ENCODE measurements at regions not wholly inside any gene's neighbourhood (a gene's known extent, or its start where the extent isn't known, plus 50 kb on each side); places are given as distances from the start of the nearest gene placed in this dataset.

DNA sequence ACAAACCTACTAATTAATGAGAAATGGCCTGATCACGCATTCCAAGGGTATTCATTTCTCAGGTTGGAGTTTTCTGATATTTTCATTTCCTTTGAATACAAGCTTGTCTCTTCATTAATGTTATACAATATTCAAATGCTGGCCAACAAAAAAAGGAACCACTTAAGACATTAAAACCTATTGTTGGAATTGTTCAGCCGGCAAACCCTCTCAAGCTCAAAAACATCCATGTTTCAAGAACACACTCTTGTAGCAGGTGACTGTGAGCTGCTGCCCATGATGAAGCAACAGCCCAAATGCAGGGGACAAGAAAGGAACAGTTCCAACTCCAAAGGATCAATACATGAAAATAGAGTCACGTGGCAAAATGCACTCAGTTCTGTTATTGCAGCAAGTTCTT lies 454.5 kb downstream of the BCL11A start:
- Mint-ChIP-seq H3K9me3 (no peaks in the 10 kb centered on the region), H3K4me3 (no peak overlapping the region), H3K36me3 (ENCODE audit: low read depth) (no peaks in the 10 kb centered on the region), H3K27me3 (no peaks in the 10 kb centered on the region), H3K4me1 (ENCODE audit: low read depth) (no peaks in the 10 kb centered on the region), H3K27ac (no peak overlapping the region)
- Histone ChIP-seq H3K9me3 (ENCODE audit: control insufficient read depth in 1 of 2, insufficient read depth in 1 of 2, low read length in 2 of 2) (no peaks in the 10 kb centered on the region), H3K4me3 (ENCODE audit: low read length) (no peak overlapping the region), H3K27ac (ENCODE audit: low read depth in 1 of 2, low read length in 2 of 2) (no peak overlapping the region), H3K36me3 (ENCODE audit: insufficient read depth, low read length) (no peaks in the 10 kb centered on the region), H3K27me3 (ENCODE audit: control insufficient read depth in 1 of 2, insufficient read depth in 2 of 2, low read length in 2 of 2) (no peaks in the 10 kb centered on the region), H3K4me1 (ENCODE audit: insufficient read depth, low read length) (no peaks in the 10 kb centered on the region)
- intact Hi-C loops (cut with DNase I, micrococcal nuclease) = no loop called here
- ChIA-PET POLR2A (no interaction called here), CTCF (no interaction called here)
- TF ChIP-seq, protein P1, sequence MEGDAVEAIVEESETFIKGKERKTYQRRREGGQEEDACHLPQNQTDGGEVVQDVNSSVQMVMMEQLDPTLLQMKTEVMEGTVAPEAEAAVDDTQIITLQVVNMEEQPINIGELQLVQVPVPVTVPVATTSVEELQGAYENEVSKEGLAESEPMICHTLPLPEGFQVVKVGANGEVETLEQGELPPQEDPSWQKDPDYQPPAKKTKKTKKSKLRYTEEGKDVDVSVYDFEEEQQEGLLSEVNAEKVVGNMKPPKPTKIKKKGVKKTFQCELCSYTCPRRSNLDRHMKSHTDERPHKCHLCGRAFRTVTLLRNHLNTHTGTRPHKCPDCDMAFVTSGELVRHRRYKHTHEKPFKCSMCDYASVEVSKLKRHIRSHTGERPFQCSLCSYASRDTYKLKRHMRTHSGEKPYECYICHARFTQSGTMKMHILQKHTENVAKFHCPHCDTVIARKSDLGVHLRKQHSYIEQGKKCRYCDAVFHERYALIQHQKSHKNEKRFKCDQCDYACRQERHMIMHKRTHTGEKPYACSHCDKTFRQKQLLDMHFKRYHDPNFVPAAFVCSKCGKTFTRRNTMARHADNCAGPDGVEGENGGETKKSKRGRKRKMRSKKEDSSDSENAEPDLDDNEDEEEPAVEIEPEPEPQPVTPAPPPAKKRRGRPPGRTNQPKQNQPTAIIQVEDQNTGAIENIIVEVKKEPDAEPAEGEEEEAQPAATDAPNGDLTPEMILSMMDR (IDR thresholded peaks at IDR 0.05) = no peak
- DNase-seq = no peak
- no peak for ATAC-seq (ENCODE audit: poor library complexity)

DNA sequence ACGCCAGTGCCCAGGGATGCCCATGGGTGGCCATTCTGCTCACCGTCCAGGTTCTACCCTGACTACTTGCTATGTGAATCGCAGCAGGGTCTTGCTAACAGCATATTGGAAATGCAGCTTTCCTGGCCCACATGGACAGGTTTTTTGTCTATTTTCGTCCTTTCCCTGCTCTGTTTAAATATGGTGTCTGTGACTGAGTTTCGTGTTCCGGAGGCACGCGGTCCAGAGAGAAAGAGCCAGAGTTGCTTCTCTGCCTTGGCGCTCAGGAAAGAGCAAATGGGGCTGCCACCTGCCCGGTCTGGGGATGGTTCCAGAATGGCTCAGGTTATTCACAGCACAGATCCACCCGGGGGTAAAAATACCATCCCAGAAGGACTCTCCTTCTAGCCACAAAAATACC lies 456.2 kb downstream of the BCL11A start:
- Histone ChIP-seq H3K9me3 (ENCODE audit: control insufficient read depth in 1 of 2, insufficient read depth in 1 of 2, low read length in 2 of 2) (no peaks in the 10 kb centered on the region), H3K36me3 (ENCODE audit: insufficient read depth, low read length) (no peaks in the 10 kb centered on the region), H3K4me1 (ENCODE audit: insufficient read depth, low read length) (no peaks in the 10 kb centered on the region), H3K27ac (ENCODE audit: low read depth in 1 of 2, low read length in 2 of 2) (no peak overlapping the region), H3K27me3 (ENCODE audit: control insufficient read depth in 1 of 2, insufficient read depth in 2 of 2, low read length in 2 of 2) (no peaks in the 10 kb centered on the region), H3K4me3 (ENCODE audit: low read length) (no peak overlapping the region)
- Mint-ChIP-seq H3K9me3 (no peaks in the 10 kb centered on the region), H3K36me3 (ENCODE audit: low read depth) (no peaks in the 10 kb centered on the region), H3K4me1 (ENCODE audit: low read depth) (no peaks in the 10 kb centered on the region), H3K27me3 (no peaks in the 10 kb centered on the region), H3K4me3 (no peak overlapping the region), H3K27ac (no peak overlapping the region)
- intact Hi-C loops (cut with DNase I, micrococcal nuclease) = no loop called here
- ATAC-seq (ENCODE audit: poor library complexity) = no peak
- DNase-seq = no peak
- POLR2A ChIA-PET = no interaction called here
- CTCF ChIA-PET = no interaction called here
- TF ChIP-seq, protein P1 (IDR thresholded peaks at IDR 0.05) = no peak

DNA sequence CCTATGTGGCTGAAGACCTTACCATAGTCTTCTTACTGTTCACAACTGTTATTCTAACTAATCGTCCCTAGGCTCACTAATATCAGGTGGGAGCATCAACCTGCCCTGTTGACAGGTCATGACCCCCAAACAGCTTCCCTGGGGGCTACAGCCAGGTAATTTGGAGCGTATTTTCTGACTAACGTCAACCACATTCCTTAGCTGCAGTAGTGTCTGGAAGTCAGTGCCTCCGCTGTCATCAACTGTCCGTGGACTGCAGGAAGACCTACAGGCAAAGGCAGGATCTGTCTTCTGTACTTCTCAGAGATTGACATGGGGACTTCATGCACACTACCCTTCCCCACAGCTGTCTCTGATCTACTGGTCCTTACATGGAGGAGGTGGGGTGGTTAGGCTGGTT lies 456.9 kb downstream of the BCL11A start:
- Mint-ChIP-seq H3K9me3 (no peaks in the 10 kb centered on the region), H3K36me3 (ENCODE audit: low read depth) (no peaks in the 10 kb centered on the region), H3K27ac (no peak overlapping the region), H3K4me3 (no peak overlapping the region), H3K4me1 (ENCODE audit: low read depth) (no peaks in the 10 kb centered on the region), H3K27me3 (no peaks in the 10 kb centered on the region)
- intact Hi-C loops (cut with DNase I, micrococcal nuclease) = no loop called here
- no peak for ATAC-seq (ENCODE audit: poor library complexity)
- Histone ChIP-seq H3K27ac (ENCODE audit: low read depth in 1 of 2, low read length in 2 of 2) (no peak overlapping the region), H3K4me3 (ENCODE audit: low read length) (no peak overlapping the region), H3K9me3 (ENCODE audit: control insufficient read depth in 1 of 2, insufficient read depth in 1 of 2, low read length in 2 of 2) (no peaks in the 10 kb centered on the region), H3K27me3 (ENCODE audit: control insufficient read depth in 1 of 2, insufficient read depth in 2 of 2, low read length in 2 of 2) (no peaks in the 10 kb centered on the region), H3K36me3 (ENCODE audit: insufficient read depth, low read length) (no peaks in the 10 kb centered on the region), H3K4me1 (ENCODE audit: insufficient read depth, low read length) (no peaks in the 10 kb centered on the region)
- ChIA-PET POLR2A (no interaction called here), CTCF (no interaction called here)
- TF ChIP-seq, protein P1 (IDR thresholded peaks at IDR 0.05) = no peak
- DNase-seq = no peak

Measured in CD4-positive, alpha-beta T cell (primary cell).